ENCODE measurements at regions not wholly inside any gene's neighbourhood (a gene's known extent, or its start where the extent isn't known, plus 50 kb on each side); places are given as distances from the start of the nearest gene placed in this dataset.

- TF ChIP-seq CTCF (IDR thresholded peaks at IDR 0.05), result no peak
- TF ChIP-seq POLR2A (IDR thresholded peaks at IDR 0.05), result no peak
These were observed 181.7 kb upstream of the NPY2R start for GRCh38 chr4:155026715-155027114.

Data from esophagus squamous epithelium (tissue), 4 donors.